Vagina (tissue), 2 donors: ENCODE measurements at regions not wholly inside any gene's neighbourhood (a gene's known extent, or its start where the extent isn't known, plus 50 kb on each side); places are given as distances from the start of the nearest gene placed in this dataset.

Source experiments
- DNase-seq, 2 donors: peaks; one replicate each; pipeline ENCODE4 v3.0.0-alpha.2; 2017; ENCODE audit errors: extremely low spot score in 2 of 2
- H3K27ac ChIP-seq: fragments of 200-600 bp; sonication (generic); one replicate; pipeline ENCODE4 v1.5.1; 2019
- H3K27me3 ChIP-seq: fragments of 200-600 bp; sonication (generic); one replicate; pipeline ENCODE4 v1.5.1; 2019
- H3K36me3 ChIP-seq, 2 donors: fragments of 200-600 bp; sonication (generic); one replicate each; pipeline ENCODE4 v1.5.1; 2017 to 2019
- H3K4me1 ChIP-seq: fragments of 200-600 bp; sonication (generic); one replicate; pipeline ENCODE4 v1.5.1; 2019
- H3K4me3 ChIP-seq, 2 donors: fragments of 200-600 bp; sonication (generic); 1 replicate in 1 of 2; 2 replicates in 1 of 2; pipeline ENCODE4 v1.5.1; 2016 to 2019
- H3K9me3 ChIP-seq: fragments of 200-600 bp; sonication (generic); one replicate; pipeline ENCODE4 v1.5.1; 2019
- POLR2A ChIP-seq, 2 donors: fragments of 450-650 bp; IDR thresholded peaks; one replicate each; pipeline ENCODE4 v1.6.1; 2017; ENCODE audit warnings: antibody characterized with exemption in 2 of 2, mild to moderate bottlenecking in 2 of 2, moderate library complexity in 2 of 2
- POLR2AphosphoS5 ChIP-seq, 2 donors: sonication (generic); formaldehyde crosslinking; IDR thresholded peaks; one replicate each; pipeline ENCODE4 v1.9.0; 2017; ENCODE audit warnings: antibody characterized with exemption in 2 of 2, mild to moderate bottlenecking in 2 of 2, low read depth in 1 of 2; ENCODE audit not compliant: insufficient read depth in 1 of 2
- intact Hi-C: fragments of 100-400 bp; cut with DNase I; formaldehyde crosslinking; loops from one replicate; pipeline ENCODE4 v1.15.1; 2023
- TF ChIP-seq, protein P1 (sequence below), 3 experiments: fragments of 450-650 bp in 2 of 3; fragments of 200-600 bp in 1 of 3; sonication (generic) in 1 of 3; IDR thresholded peaks; one replicate each; pipeline ENCODE4 v1.5.1; 2017 to 2019; ENCODE audit warnings: antibody characterized with exemption in 3 of 3, mild to moderate bottlenecking in 2 of 3, moderate library complexity in 2 of 3

DNA sequence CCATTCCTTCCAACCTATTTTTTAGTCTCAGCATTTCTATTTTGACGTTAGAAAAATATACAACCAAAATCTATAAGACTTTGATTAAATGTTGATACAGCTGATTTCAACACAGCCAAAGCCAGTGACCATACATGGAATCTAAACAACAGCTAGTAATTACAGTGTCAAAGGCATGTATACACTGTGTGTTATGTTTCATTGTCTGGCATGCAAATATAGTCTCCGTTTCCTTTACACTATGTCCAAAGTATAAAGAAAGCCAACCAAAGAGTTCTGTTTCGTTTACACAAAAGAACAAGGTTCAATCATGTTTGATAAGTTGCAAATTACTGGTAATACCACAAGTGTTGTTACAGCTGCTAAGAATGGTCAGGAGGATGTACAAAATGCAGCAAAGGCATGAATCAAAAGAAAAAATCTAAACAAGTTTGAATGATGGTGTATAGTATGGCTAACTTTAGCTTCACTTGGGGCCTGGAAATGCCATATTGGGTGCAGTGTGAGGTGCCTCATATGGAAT lies 268.3 kb upstream of the FERD3L start:
- H3K9me3 ChIP-seq = no peaks in the 10 kb centered on the region
- no peaks in the 10 kb centered on the region for H3K4me1 ChIP-seq
- no peak for DNase-seq
- TF ChIP-seq POLR2A (IDR thresholded peaks at IDR 0.05) = no peak
- TF ChIP-seq POLR2AphosphoS5 (IDR thresholded peaks at IDR 0.05; ENCODE audit: insufficient read depth in 1 of 2, low read depth in 1 of 2) = no peak
- TF ChIP-seq, protein P1, sequence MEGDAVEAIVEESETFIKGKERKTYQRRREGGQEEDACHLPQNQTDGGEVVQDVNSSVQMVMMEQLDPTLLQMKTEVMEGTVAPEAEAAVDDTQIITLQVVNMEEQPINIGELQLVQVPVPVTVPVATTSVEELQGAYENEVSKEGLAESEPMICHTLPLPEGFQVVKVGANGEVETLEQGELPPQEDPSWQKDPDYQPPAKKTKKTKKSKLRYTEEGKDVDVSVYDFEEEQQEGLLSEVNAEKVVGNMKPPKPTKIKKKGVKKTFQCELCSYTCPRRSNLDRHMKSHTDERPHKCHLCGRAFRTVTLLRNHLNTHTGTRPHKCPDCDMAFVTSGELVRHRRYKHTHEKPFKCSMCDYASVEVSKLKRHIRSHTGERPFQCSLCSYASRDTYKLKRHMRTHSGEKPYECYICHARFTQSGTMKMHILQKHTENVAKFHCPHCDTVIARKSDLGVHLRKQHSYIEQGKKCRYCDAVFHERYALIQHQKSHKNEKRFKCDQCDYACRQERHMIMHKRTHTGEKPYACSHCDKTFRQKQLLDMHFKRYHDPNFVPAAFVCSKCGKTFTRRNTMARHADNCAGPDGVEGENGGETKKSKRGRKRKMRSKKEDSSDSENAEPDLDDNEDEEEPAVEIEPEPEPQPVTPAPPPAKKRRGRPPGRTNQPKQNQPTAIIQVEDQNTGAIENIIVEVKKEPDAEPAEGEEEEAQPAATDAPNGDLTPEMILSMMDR (IDR thresholded peaks at IDR 0.05) = no peak
- H3K27ac ChIP-seq = no peak overlapping the region
- intact Hi-C loops = no loop called here
- H3K36me3 ChIP-seq = no peaks in the 10 kb centered on the region
- H3K4me3 ChIP-seq = no peak overlapping the region
- no peaks in the 10 kb centered on the region for H3K27me3 ChIP-seq

DNA sequence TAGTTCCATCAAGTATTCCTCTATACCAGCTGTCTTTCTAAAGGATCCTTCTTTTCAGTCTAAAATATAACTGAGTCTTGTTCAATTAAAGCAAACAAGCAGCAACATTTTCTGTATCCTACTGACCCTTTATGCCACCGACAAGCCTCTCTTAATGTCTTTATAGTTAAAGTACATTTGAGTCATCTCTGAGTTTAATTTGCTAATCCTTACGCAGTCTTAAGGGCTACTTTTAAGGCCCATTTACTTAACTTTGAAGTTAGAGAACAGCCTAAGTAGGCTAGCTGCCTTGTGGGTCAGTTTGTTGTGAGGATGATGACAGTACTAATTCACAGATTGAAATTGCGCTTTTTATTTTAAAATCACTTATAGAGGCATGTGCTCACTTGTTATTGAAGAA lies 265.5 kb upstream of the FERD3L start:
- Histone ChIP-seq H3K9me3 (no peaks in the 10 kb centered on the region), H3K36me3 (no peaks in the 10 kb centered on the region), H3K27ac (no peak overlapping the region), H3K4me3 (no peak overlapping the region), H3K27me3 (no peaks in the 10 kb centered on the region), H3K4me1 (no peaks in the 10 kb centered on the region)
- DNase-seq = no peak
- TF ChIP-seq, protein P1 (IDR thresholded peaks at IDR 0.05) = no peak
- TF ChIP-seq POLR2AphosphoS5 (IDR thresholded peaks at IDR 0.05; ENCODE audit: insufficient read depth in 1 of 2, low read depth in 1 of 2) = no peak
- no peak for TF ChIP-seq POLR2A (IDR thresholded peaks at IDR 0.05)
- intact Hi-C loops = no loop called here

DNA sequence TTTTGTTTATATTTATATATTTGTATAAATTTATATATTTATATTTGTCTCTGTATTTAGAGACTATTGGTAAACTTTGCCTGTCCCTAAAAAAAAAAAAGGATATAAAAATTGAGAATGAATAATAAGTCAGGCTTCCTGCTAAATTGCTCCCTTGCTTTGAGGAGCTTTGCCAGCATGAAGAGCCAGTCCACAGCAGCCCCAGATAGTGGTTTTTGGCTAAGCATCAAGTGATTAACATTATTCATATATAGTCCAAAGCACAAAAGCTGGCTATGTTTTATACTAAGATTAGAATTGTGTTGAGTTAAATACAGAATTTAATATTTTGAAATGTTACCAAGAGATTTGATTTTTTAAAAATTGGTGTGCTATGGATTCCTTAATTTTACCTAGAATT lies 264.9 kb upstream of the FERD3L start:
- Histone ChIP-seq H3K36me3 (no peaks in the 10 kb centered on the region), H3K27me3 (no peaks in the 10 kb centered on the region), H3K4me3 (no peak overlapping the region), H3K4me1 (no peaks in the 10 kb centered on the region), H3K9me3 (no peaks in the 10 kb centered on the region), H3K27ac (no peak overlapping the region)
- TF ChIP-seq POLR2AphosphoS5 (IDR thresholded peaks at IDR 0.05; ENCODE audit: insufficient read depth in 1 of 2, low read depth in 1 of 2) (no peak), POLR2A (IDR thresholded peaks at IDR 0.05) (no peak)
- TF ChIP-seq, protein P1 (IDR thresholded peaks at IDR 0.05) = no peak
- intact Hi-C loops = no loop called here
- DNase-seq = no peak

DNA sequence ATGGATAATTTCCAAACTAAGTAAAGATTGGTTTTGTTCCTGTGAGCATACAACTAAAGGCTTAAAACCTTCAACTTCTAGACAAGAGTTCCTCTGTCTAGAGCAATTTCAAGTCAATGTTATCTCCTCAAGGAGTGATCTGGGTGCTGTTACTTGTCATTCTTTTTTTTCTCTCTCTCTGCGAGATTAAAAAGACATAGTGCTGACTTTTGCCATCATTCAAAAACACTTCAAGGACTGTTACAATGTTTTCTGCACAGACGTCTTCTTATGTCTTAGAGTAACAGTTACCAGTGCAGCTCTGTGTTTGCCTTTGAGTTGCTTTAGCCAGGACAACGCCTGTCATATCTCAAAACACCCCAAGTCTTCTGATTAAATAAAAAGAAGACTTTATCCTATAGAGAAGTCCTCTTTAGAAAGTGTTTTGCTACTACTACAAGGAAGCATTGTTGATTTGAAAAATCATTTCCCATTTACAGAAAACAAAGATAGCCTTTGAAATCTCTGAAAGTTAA lies 263.5 kb upstream of the FERD3L start:
- TF ChIP-seq POLR2AphosphoS5 (IDR thresholded peaks at IDR 0.05; ENCODE audit: insufficient read depth in 1 of 2, low read depth in 1 of 2) (no peak), POLR2A (IDR thresholded peaks at IDR 0.05) (no peak)
- TF ChIP-seq, protein P1 (IDR thresholded peaks at IDR 0.05) = no peak
- intact Hi-C loops = no loop called here
- no peak overlapping the region for H3K4me3 ChIP-seq
- no peaks in the 10 kb centered on the region for H3K36me3 ChIP-seq
- no peaks in the 10 kb centered on the region for H3K9me3 ChIP-seq
- H3K27ac ChIP-seq = no peak overlapping the region
- H3K4me1 ChIP-seq = no peaks in the 10 kb centered on the region
- no peak for DNase-seq
- H3K27me3 ChIP-seq = no peaks in the 10 kb centered on the region

DNA sequence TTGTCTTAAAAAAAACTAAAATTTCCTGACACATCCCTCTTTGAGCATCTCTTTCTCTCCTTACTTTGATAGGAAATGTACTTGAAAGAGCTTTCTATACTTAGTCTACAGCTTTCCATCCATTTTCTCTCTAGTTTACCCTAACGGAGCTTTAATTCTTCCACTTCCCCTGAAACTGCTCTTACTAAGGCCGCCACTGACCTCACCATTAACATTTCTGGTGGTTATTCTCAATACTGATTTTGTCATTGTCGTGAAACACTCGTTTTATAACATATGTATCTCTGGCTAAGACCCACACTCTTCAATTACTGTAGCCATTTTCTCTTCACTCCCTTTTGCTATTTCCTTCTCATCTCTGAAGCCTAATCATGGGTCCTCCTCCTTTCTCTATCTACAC lies 262.0 kb upstream of the FERD3L start:
- Histone ChIP-seq H3K36me3 (no peaks in the 10 kb centered on the region), H3K4me1 (no peaks in the 10 kb centered on the region), H3K27ac (no peak overlapping the region), H3K27me3 (no peaks in the 10 kb centered on the region), H3K4me3 (no peak overlapping the region), H3K9me3 (no peaks in the 10 kb centered on the region)
- no peak for TF ChIP-seq POLR2AphosphoS5 (IDR thresholded peaks at IDR 0.05; ENCODE audit: insufficient read depth in 1 of 2, low read depth in 1 of 2)
- no peak for TF ChIP-seq POLR2A (IDR thresholded peaks at IDR 0.05)
- TF ChIP-seq, protein P1 (IDR thresholded peaks at IDR 0.05) = no peak
- intact Hi-C loops = no loop called here
- no peak for DNase-seq
